ENCODE measurements at regions not wholly inside any gene's neighbourhood (a gene's known extent, or its start where the extent isn't known, plus 50 kb on each side); places are given as distances from the start of the nearest gene placed in this dataset.

- TF ChIP-seq POLR2AphosphoS5 (IDR thresholded peaks at IDR 0.05) (no peak), POLR2A (IDR thresholded peaks at IDR 0.05) (no peak), EP300 (IDR thresholded peaks at IDR 0.05) (no peak)
Observed at GRCh38 chr18:39037925-39038324, 1472.3 kb upstream of the CELF4 start.
